NCI-H2029 treated with DMSO at 0.1 percent for 48 hours (cell line): ENCODE measurements at regions not wholly inside any gene's neighbourhood (a gene's known extent, or its start where the extent isn't known, plus 50 kb on each side); places are given as distances from the start of the nearest gene placed in this dataset.
A peak's percentile ranks its signal among the peaks of the same experiment; 100 is the strongest.
"Not testable (repeated sequence)": the region's sequence is repeated elsewhere in the genome, so short reads cannot be mapped to it uniquely, and the experiment has no call there.

Experiments used
- DNase-seq: peaks from one replicate; lab custom pipeline; 2025; lab: John Stamatoyannopoulos, UW

GRCh38 chr5:134471858-134472449 is 53.5 kb upstream of the JADE2 start:
- not testable (repeated sequence) for DNase-seq

- no peak for DNase-seq
These were observed 56.5 kb upstream of the JADE2 start for GRCh38 chr5:134468921-134469400.

GRCh38 chr5:134467231-134467630 is 55.5 kb upstream of the CDKN2AIPNL start:
- DNase-seq: no peak

- DNase-seq: peak; percentile 78
These were observed 54.8 kb upstream of the CDKN2AIPNL start for GRCh38 chr5:134466241-134467069.

GRCh38 chr5:134465816-134466240 is 54.1 kb upstream of the CDKN2AIPNL start:
- DNase-seq: peak; percentile 30

- DNase-seq: no peak
These were observed 53.5 kb upstream of the CDKN2AIPNL start for GRCh38 chr5:134464988-134465815.

- DNase-seq: no peak
These were observed 52.5 kb upstream of the CDKN2AIPNL start for GRCh38 chr5:134463991-134464760.

- no peak for DNase-seq
These were observed 51.6 kb upstream of the CDKN2AIPNL start for GRCh38 chr5:134463176-134463720.

- DNase-seq: no peak
These were observed 51.1 kb upstream of the CDKN2AIPNL start for GRCh38 chr5:134462761-134463160.

- DNase-seq: peak; percentile 12
These were observed 50.4 kb upstream of the CDKN2AIPNL start for GRCh38 chr5:134462047-134462575.
